NCI-H187 treated with DMSO at 0.1 percent for 48 hours (cell line): ENCODE measurements at regions not wholly inside any gene's neighbourhood (a gene's known extent, or its start where the extent isn't known, plus 50 kb on each side); places are given as distances from the start of the nearest gene placed in this dataset.
"Not testable (repeated sequence)": the region's sequence is repeated elsewhere in the genome, so short reads cannot be mapped to it uniquely, and the experiment has no call there.

Experiments used
- DNase-seq: peaks from one replicate; lab custom pipeline; 2025; lab: John Stamatoyannopoulos, UW

- not testable (repeated sequence) for DNase-seq
Observed at GRCh38 chr13:109979676-109980075, 193.3 kb upstream of the IRS2 start.

DNA sequence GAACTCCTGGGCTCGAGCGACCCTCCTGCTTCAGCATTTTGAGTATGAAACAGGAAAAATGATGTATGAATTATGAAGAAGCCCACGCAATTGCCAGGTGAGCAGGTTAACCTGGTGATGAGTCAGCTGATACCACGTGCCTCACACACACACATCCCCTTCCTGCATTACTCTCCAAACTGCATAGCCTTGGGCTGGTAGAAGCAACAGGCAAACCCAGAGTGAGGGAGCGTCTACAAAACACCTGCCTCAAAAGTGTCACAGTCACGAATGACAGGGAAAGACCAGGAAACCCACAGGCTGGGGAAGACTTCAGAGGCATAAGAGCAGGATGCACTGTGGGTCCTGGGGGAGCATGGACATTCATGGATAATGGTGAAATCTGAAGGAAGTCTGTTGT is 192.8 kb upstream of the IRS2 start:
- no peak for DNase-seq

DNA sequence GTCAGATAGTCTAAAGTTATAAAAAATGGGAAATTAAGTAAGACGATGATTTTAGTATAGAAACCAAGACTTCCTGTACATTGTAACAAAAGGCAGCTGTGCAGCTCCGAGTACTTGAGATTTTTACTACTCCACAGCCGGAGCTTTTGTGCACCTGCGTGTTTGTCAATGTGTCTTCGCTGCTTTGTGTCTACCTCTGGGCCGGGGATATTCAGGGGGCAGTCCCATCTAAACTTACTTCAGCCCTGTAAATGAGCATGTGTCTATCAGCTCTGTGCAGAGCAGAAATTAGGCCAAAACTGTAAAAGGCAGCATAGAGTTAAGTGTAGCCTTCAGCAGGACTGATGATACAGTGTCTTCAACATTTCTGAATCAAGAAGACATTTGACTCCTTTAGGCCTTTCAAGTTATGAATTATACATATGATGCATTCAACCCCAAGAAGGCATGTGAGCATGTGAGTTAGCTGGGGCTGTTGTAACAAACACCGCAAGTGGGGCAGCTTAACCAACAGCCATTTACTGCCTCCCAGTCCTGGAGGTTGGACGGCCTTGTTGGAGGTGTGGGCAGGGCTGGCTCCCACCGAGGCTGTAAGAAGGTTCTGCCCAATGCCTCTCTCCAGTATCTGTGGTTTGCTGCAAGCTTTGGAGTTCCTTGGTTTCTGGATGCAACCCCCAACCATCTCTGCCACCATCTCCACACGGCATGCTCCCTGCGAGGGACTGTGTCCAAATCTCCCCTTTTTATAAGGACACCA is 191.0 kb upstream of the IRS2 start:
- no peak for DNase-seq

GRCh38 chr13:109976206-109976997 is 190.0 kb upstream of the IRS2 start:
- DNase-seq = no peak

DNA sequence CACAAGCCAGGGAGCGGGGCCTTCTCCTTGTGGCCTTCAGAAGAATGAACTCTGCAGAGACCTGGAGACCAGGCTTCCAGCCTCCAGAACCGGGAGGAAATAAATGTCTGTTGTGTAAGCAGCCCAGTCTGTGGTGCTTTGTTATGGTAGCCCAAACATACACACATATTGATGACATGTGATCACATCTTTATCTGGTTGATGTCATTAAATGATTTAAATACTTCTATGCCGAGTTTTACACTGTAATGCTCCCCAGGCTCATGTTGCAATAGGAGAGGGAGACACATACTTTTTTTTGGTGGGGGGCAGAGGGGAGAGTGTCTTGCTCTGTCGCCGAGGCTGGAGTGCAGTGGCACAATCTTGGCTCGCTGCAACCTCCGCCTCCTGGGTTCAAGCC is 188.0 kb upstream of the IRS2 start:
- DNase-seq = no peak

- no peak for DNase-seq
Observed at GRCh38 chr13:109973279-109973678, 186.9 kb upstream of the IRS2 start.

DNA sequence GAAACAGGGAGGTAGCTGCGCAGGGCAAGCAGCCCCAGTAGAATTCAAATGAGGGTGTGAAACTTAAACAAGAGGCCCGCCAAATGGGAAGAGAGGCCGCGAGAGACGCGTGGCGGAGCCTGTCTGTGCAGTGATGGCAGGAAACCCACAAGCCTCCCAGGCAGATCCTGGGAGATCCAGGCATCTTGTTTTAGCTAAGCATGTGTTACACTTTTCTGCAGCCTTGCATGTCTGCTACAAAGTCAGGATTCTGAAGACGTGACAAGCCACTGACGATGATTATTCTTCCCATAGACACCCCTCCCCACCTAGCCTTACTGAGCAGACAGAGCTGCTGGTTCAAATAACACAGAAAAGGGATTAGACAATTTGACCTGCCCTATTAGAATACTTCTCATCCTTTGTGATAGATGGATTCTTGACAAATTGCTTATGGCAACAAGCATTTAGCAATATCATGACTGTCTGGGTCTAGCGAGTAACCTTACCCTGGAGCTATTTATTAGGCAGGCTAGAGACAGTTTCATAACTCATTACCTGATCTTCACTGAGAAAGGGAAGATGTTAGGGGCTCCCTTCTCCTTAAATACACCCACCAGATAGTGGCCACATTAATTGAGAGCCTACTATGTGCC is 185.2 kb upstream of the IRS2 start:
- no peak for DNase-seq

DNA sequence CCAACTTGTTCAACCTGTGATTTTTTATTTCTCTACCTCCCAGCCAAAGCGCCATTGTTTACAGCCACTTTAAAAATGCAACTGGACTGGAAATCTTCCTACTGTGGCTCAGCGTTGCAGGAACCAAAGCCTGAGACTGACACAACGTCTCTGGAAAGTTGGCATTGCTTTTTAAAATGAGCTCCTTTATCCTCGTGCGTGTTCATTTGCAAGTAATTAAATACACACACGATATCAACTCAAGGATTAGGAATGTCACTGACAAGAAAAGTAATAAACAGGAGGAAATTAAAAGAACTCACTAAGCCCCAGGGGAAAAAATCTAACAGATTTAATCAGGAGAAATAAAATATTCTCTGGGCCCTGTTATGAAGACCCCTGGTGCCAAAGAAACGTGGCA is 184.6 kb upstream of the IRS2 start:
- no peak for DNase-seq

- no peak for DNase-seq
Observed at GRCh38 chr13:109968876-109969577, 182.6 kb upstream of the IRS2 start.

DNA sequence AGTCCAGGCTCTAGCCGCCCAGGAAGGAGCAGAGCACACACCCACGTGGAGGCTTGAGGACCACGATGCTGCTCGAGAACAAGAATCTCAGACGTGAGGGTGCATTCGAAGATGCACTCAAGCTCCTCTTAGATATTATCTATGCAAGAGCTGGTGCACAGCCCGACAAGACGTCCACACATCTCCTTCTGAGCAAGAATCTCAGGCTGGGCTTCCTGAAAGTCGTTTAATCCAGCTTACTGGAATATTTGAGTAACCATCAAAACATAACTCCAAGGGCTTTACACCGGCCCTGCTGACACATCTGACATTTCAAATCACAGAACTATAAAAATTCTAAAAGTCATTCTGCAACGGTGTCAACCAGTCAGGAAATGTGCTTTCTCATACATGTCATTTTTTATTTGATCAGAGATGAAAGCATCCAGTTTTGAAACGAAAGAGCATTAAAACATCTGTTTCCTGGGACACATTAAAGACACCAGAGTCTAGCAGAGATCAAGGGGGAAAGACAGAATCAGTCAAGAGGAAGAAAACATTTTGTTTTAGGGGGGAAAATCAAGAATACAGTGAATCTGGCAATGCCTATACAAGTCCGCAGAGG is 177.7 kb upstream of the IRS2 start:
- no peak for DNase-seq

DNA sequence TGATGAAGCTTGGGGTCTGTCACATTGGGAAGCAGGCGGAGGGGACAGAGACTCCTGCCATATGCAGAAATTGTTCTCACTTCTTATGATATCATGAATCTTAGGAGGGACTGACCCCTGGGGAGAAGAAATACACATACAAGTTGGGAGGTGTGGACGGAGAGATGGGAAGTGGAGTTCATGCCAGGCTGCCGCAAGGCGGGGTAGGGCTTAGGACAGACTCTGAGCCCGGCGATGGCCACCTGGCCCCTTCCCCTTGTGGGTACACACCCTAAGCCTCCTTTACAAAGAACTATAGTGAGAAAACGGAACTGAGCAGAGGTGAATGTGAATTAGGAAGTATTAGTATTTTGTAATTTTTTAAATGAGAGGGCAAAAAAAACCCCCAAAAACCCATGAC is 177.0 kb upstream of the IRS2 start:
- DNase-seq = no peak

- no peak for DNase-seq
Observed at GRCh38 chr13:109959903-109960302, 173.5 kb upstream of the IRS2 start.

GRCh38 chr13:109957875-109958274 is 171.5 kb upstream of the IRS2 start:
- DNase-seq = no peak

- DNase-seq = no peak
Observed at GRCh38 chr13:109955598-109955997, 169.2 kb upstream of the IRS2 start.

DNA sequence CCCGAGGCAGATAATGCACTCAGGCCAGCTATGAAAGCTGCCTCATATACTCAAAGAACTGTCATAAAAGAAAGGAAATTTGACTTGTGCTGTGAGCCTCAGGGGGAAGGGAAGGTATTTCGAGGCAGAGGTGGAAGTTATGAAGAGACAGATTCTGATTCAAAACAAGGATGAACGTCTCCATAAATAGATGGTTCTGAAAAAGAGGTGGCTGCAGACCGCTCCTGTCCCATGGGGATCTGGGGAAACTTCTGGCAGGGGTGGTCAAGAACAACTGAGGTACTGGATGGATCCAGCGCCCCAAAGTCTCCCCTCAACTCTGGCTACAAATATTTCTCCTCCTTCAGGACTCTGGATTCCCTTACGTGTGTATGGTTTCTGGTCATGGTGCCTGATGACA is 168.1 kb upstream of the IRS2 start:
- no peak for DNase-seq

DNA sequence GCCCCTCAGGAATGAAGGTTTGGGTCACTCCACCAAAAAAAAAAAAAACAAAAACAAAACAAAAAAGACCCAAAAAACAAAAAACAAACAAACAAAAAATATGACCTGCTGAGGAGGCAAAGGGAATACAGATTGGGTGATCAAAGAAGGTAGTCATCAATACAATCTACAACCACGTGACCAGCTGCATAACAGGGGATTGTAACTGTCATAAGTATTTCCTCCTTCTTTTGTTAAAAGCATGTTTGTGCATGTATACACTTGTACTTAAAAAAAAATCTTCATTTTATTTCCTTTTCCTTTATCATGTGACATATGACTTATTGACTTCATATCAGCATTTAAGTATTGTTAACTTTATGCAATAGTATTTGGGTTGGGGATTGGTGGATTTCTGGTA is 165.1 kb upstream of the IRS2 start:
- DNase-seq = no peak

- DNase-seq = no peak
Observed at GRCh38 chr13:109949397-109949796, 163.0 kb upstream of the IRS2 start.

- DNase-seq = no peak
Observed at GRCh38 chr13:109947006-109947405, 160.6 kb upstream of the IRS2 start.

DNA sequence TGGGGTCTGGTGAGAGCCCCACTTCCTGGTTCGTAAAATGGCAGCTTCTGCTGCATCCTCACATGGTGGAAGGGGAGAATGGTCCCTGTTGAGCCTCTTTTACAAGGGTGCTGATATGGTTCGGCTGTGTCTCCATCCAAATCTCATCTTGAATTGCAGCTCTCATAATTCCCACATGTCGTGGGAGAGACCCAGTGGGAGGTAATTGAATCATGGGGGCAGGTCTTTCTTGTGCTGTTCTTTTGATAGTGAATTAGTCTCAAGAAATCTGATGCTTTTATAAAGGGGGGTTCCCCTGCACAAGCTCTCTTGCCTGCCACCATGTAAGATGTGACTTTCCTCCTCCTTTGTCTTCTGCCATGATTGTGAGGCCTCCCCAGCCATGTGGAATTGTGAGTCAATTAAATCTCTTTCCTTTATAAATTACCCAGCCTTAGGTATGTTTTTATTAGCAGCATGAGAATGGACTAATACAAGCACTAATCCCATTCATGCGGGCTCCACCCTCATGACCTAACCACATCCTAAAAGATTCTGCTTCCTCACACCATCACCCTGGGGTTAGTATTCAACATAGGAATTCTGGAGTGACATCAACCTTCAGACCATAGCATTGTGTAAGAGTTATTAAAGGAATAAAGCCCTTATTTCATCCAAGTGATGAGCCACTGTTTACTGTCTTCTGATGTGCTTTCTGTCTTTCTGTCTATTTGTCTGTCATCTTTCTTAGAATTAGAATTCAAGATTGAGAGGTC is 159.0 kb upstream of the IRS2 start:
- no peak for DNase-seq

- no peak for DNase-seq
Observed at GRCh38 chr13:109941951-109942350, 155.6 kb upstream of the IRS2 start.

- DNase-seq = no peak
Observed at GRCh38 chr13:109941221-109941620, 154.8 kb upstream of the IRS2 start.
